ENCODE measurements at regions not wholly inside any gene's neighbourhood (a gene's known extent, or its start where the extent isn't known, plus 50 kb on each side); places are given as distances from the start of the nearest gene placed in this dataset.
"Not testable (repeated sequence)": the region's sequence is repeated elsewhere in the genome, so short reads cannot be mapped to it uniquely, and the experiment has no call there.

- no peak overlapping the region for H2BK120ac ChIP-seq (ENCODE audit: low read depth, low read length, poor library complexity, severe bottlenecking)
- H2AFZ ChIP-seq (ENCODE audit: low read length) = no peak overlapping the region
- no peak overlapping the region for H3T11ph ChIP-seq (ENCODE audit: low read length)
- H3K9ac ChIP-seq (ENCODE audit: extremely low read depth, insufficient read length, low read length) = no peak overlapping the region
- no peak overlapping the region for H3K4me3 Mint-ChIP-seq
- H4K20me1 ChIP-seq (ENCODE audit: control insufficient read depth, insufficient read depth, insufficient read length) = no peaks in the 10 kb centered on the region
- no peak overlapping the region for H3K27ac ChIP-seq (ENCODE audit: insufficient read length, low read depth, low read length)
- H4K5ac ChIP-seq (ENCODE audit: insufficient read length, low read depth, low read length) = no peak overlapping the region
- no peak for DNase-seq
- H2BK20ac ChIP-seq (ENCODE audit: low read depth, low read length, poor library complexity, severe bottlenecking) = no peak overlapping the region
- no peaks in the 10 kb centered on the region for H3K36me3 Mint-ChIP-seq (ENCODE audit: insufficient read depth in 1 of 3, low read depth in 3 of 3)
- no peak overlapping the region for H3K4me2 ChIP-seq (ENCODE audit: insufficient read depth, insufficient read length, low read length)
- no peak overlapping the region for H3K56ac ChIP-seq (ENCODE audit: insufficient read length, low read depth, low read length)
- no peaks in the 10 kb centered on the region for H3K79me2 ChIP-seq (ENCODE audit: insufficient read depth, low read length)
- H2BK5ac ChIP-seq (ENCODE audit: insufficient read length, low read length) = no peak overlapping the region
- TF ChIP-seq, protein P1, sequence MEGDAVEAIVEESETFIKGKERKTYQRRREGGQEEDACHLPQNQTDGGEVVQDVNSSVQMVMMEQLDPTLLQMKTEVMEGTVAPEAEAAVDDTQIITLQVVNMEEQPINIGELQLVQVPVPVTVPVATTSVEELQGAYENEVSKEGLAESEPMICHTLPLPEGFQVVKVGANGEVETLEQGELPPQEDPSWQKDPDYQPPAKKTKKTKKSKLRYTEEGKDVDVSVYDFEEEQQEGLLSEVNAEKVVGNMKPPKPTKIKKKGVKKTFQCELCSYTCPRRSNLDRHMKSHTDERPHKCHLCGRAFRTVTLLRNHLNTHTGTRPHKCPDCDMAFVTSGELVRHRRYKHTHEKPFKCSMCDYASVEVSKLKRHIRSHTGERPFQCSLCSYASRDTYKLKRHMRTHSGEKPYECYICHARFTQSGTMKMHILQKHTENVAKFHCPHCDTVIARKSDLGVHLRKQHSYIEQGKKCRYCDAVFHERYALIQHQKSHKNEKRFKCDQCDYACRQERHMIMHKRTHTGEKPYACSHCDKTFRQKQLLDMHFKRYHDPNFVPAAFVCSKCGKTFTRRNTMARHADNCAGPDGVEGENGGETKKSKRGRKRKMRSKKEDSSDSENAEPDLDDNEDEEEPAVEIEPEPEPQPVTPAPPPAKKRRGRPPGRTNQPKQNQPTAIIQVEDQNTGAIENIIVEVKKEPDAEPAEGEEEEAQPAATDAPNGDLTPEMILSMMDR (conservative IDR thresholded peaks at IDR 0.05) = no peak
- no peaks in the 10 kb centered on the region for H3K23me2 ChIP-seq (ENCODE audit: insufficient read length, low read depth, low read length, poor library complexity, severe bottlenecking)
- H3K4ac ChIP-seq (ENCODE audit: low read depth, low read length) = no peak overlapping the region
- no peaks in the 10 kb centered on the region for H3K4me1 ChIP-seq (ENCODE audit: insufficient read depth, low read length)
- no peaks in the 10 kb centered on the region for H3K79me1 ChIP-seq (ENCODE audit: insufficient read depth, low read depth, low read length, poor library complexity, severe bottlenecking)
- WGBS (ENCODE audit: extremely low coverage, insufficient read length, low lambda C conversion rate) = no CpG with 5 or more reads among the region's 3 CpGs
- H3K14ac ChIP-seq (ENCODE audit: insufficient read depth, low read length) = no peak overlapping the region
- no peak overlapping the region for H2AK5ac ChIP-seq (ENCODE audit: insufficient read length, low read length)
- no peaks in the 10 kb centered on the region for H3K9me3 ChIP-seq (ENCODE audit: control insufficient read depth, low read depth, low read length)
- H4K91ac ChIP-seq (ENCODE audit: insufficient read length, low read depth, low read length) = no peak overlapping the region
- no peaks in the 10 kb centered on the region; the same call in 1 of the 2 replicates for H3K27me3 Mint-ChIP-seq (ENCODE audit: low read depth)
- H2BK12ac ChIP-seq (ENCODE audit: insufficient read length, low read depth, low read length) = no peak overlapping the region
- no peaks in the 10 kb centered on the region for H3K27me3 ChIP-seq (ENCODE audit: insufficient read depth, low read length)
- peaks cover 10% of the 10 kb centered on the region in 2 experiments for H3K4me1 Mint-ChIP-seq
- no peak overlapping the region for H2BK15ac ChIP-seq (ENCODE audit: low read depth, low read length)
- no peak overlapping the region for H3K18ac ChIP-seq (ENCODE audit: insufficient read length, low read depth, low read length)
- H3K27ac Mint-ChIP-seq = no peak overlapping the region
- no peak overlapping the region for H3K23ac ChIP-seq (ENCODE audit: insufficient read length, low read depth, low read length)
- no peak overlapping the region for H4K8ac ChIP-seq (replicated peaks; ENCODE audit: insufficient read length, low read depth, low read length)
- peaks cover 0 to 2% of the 10 kb centered on the region in 2 experiments; a peak in 1 of 5 replicates for H3K9me3 Mint-ChIP-seq
Measured at GRCh38 chr9:75201480-75202209, 113.3 kb downstream of the OSTF1 start.

GRCh38 chr9:75207997-75208396, 119.7 kb downstream of the OSTF1 start:
- not testable (repeated sequence) for H3K4me1 Mint-ChIP-seq; H3K56ac ChIP-seq (ENCODE audit: insufficient read length, low read depth, low read length); H3K27ac Mint-ChIP-seq; H2AFZ ChIP-seq (ENCODE audit: low read length); H3K36me3 Mint-ChIP-seq (ENCODE audit: insufficient read depth in 1 of 3, low read depth in 3 of 3); DNase-seq; H3K4ac ChIP-seq (ENCODE audit: low read depth, low read length); H3K4me3 Mint-ChIP-seq; H4K5ac ChIP-seq (ENCODE audit: insufficient read length, low read depth, low read length); H3K79me2 ChIP-seq (ENCODE audit: insufficient read depth, low read length); H3K27me3 Mint-ChIP-seq (ENCODE audit: low read depth); H3K14ac ChIP-seq (ENCODE audit: insufficient read depth, low read length); H3K9ac ChIP-seq (ENCODE audit: extremely low read depth, insufficient read length, low read length); H3K79me1 ChIP-seq (ENCODE audit: insufficient read depth, low read depth, low read length, poor library complexity, severe bottlenecking); H2AK5ac ChIP-seq (ENCODE audit: insufficient read length, low read length); H3K23me2 ChIP-seq (ENCODE audit: insufficient read length, low read depth, low read length, poor library complexity, severe bottlenecking); H2BK120ac ChIP-seq (ENCODE audit: low read depth, low read length, poor library complexity, severe bottlenecking); H4K20me1 ChIP-seq (ENCODE audit: control insufficient read depth, insufficient read depth, insufficient read length); H3K4me2 ChIP-seq (ENCODE audit: insufficient read depth, insufficient read length, low read length); H3K27ac ChIP-seq (ENCODE audit: insufficient read length, low read depth, low read length); H2BK20ac ChIP-seq (ENCODE audit: low read depth, low read length, poor library complexity, severe bottlenecking); H3K9me3 ChIP-seq (ENCODE audit: control insufficient read depth, low read depth, low read length); H3T11ph ChIP-seq (ENCODE audit: low read length); H2BK5ac ChIP-seq (ENCODE audit: insufficient read length, low read length); H4K8ac ChIP-seq (replicated peaks; ENCODE audit: insufficient read length, low read depth, low read length); H2BK12ac ChIP-seq (ENCODE audit: insufficient read length, low read depth, low read length); H4K91ac ChIP-seq (ENCODE audit: insufficient read length, low read depth, low read length); H3K4me1 ChIP-seq (ENCODE audit: insufficient read depth, low read length); H3K27me3 ChIP-seq (ENCODE audit: insufficient read depth, low read length); H3K23ac ChIP-seq (ENCODE audit: insufficient read length, low read depth, low read length); H2BK15ac ChIP-seq (ENCODE audit: low read depth, low read length); H3K18ac ChIP-seq (ENCODE audit: insufficient read length, low read depth, low read length)
- H3K9me3 Mint-ChIP-seq = peaks cover 10 to 16% of the 10 kb centered on the region in 2 experiments
- no CpG with 5 or more reads among the region's 12 CpGs for WGBS (ENCODE audit: extremely low coverage, insufficient read length, low lambda C conversion rate)

Measured in H9 (cell line).